ENCODE measurements at regions not wholly inside any gene's neighbourhood (a gene's known extent, or its start where the extent isn't known, plus 50 kb on each side); places are given as distances from the start of the nearest gene placed in this dataset.
"Not testable (repeated sequence)": the region's sequence is repeated elsewhere in the genome, so short reads cannot be mapped to it uniquely, and the experiment has no call there.

- Histone ChIP-seq H3K27ac (replicated peaks) (no peak overlapping the region), H3K27me3 (ENCODE audit: low read depth) (no peaks in the 10 kb centered on the region), H3K9me3 (replicated peaks) (no peaks in the 10 kb centered on the region), H3K4me3 (no peak overlapping the region), H3K4me1 (no peaks in the 10 kb centered on the region), H3K36me3 (no peaks in the 10 kb centered on the region)
- intact Hi-C loops (cut with micrococcal nuclease): no loop called here
- no peak for TF ChIP-seq CTCF (IDR thresholded peaks at IDR 0.05; ENCODE audit: borderline replicate concordance)
- DNase-seq: no peak
Observed at GRCh38 chr7:114343949-114344708, 70.5 kb upstream of the FOXP2 start.

- H3K27ac ChIP-seq (replicated peaks): no peak overlapping the region
- H3K36me3 ChIP-seq: no peaks in the 10 kb centered on the region
- no peak overlapping the region for H3K4me3 ChIP-seq
- H3K27me3 ChIP-seq (ENCODE audit: low read depth): no peaks in the 10 kb centered on the region
- no peak for TF ChIP-seq CTCF (IDR thresholded peaks at IDR 0.05; ENCODE audit: borderline replicate concordance)
- DNase-seq: no peak
- no peaks in the 10 kb centered on the region for H3K4me1 ChIP-seq
- no peaks in the 10 kb centered on the region for H3K9me3 ChIP-seq (replicated peaks)
- intact Hi-C loops (cut with micrococcal nuclease): no loop called here
Observed at GRCh38 chr7:114342431-114343179, 72.0 kb upstream of the FOXP2 start.

- no peak for TF ChIP-seq CTCF (IDR thresholded peaks at IDR 0.05; ENCODE audit: borderline replicate concordance)
- DNase-seq: no peak
Observed at GRCh38 chr7:114341648-114342047, 73.0 kb upstream of the FOXP2 start.

GRCh38 chr7:114334989-114335388, 79.6 kb upstream of the FOXP2 start:
- Histone ChIP-seq H3K4me3 (no peak overlapping the region), H3K9me3 (replicated peaks) (no peaks in the 10 kb centered on the region), H3K27ac (replicated peaks) (no peak overlapping the region), H3K27me3 (ENCODE audit: low read depth) (no peaks in the 10 kb centered on the region), H3K4me1 (no peaks in the 10 kb centered on the region), H3K36me3 (no peaks in the 10 kb centered on the region)
- intact Hi-C loops (cut with micrococcal nuclease): no loop called here
- no peak for TF ChIP-seq CTCF (IDR thresholded peaks at IDR 0.05; ENCODE audit: borderline replicate concordance)
- no peak for DNase-seq

More at GRCh38 chr7:114341648-114342047, 73.0 kb upstream of the FOXP2 start:
- no peaks in the 10 kb centered on the region for H3K4me1 ChIP-seq
- no peaks in the 10 kb centered on the region for H3K9me3 ChIP-seq (replicated peaks)
- no peaks in the 10 kb centered on the region for H3K36me3 ChIP-seq
- intact Hi-C loops (cut with micrococcal nuclease): no loop called here
- H3K27ac ChIP-seq (replicated peaks): no peak overlapping the region
- H3K27me3 ChIP-seq (ENCODE audit: low read depth): no peaks in the 10 kb centered on the region
- H3K4me3 ChIP-seq: no peak overlapping the region

GRCh38 chr7:114329458-114329857, 85.2 kb upstream of the FOXP2 start:
- H3K27ac ChIP-seq (replicated peaks); H3K4me1 ChIP-seq; H3K36me3 ChIP-seq; H3K4me3 ChIP-seq; H3K27me3 ChIP-seq (ENCODE audit: low read depth); H3K9me3 ChIP-seq (replicated peaks); DNase-seq; intact Hi-C loops (cut with micrococcal nuclease): not testable (repeated sequence)
